Keratinocyte (primary cell): ENCODE measurements at regions not wholly inside any gene's neighbourhood (a gene's known extent, or its start where the extent isn't known, plus 50 kb on each side); places are given as distances from the start of the nearest gene placed in this dataset.

Experiments
- EZH2 ChIP-seq: IDR thresholded peaks from one replicate; pipeline ENCODE4 v1.6.1; 2012; ENCODE audit warnings: inconsistent platforms, mild to moderate bottlenecking, low read length, moderate library complexity
- TF ChIP-seq, protein P1 (sequence below), 3 experiments: IDR thresholded peaks in 1 of 3; conservative IDR thresholded peaks in 1 of 3; optimal IDR thresholded peaks in 1 of 3; 2 replicates in 2 of 3; 3 replicates in 1 of 3; pipeline versions ENCODE3 to v1.5.1; 2011; ENCODE audit warnings: low read length in 3 of 3, mild to moderate bottlenecking in 3 of 3, moderate library complexity in 2 of 3, control low read depth in 1 of 3, inconsistent platforms in 1 of 3; ENCODE audit not compliant: insufficient read depth in 2 of 3; ENCODE audit errors: extremely low read depth in 1 of 3

DNA sequence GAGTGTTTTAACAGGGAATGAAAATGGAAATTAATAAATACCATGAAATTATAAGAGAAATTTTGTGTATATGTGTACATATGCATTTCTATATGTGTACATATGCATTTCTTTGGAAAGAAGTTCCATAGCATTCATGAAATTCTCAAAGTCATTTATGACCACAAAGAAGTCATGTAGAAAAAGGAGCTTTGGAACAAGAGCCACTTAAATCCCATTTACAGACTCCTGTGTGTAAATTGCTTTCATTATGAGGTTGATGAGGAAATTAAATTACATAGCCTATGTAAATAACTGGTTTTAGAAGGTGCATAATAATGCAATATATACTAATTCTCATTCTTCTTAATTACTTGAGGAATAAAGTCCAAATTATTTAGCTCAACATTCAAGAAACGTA is 450.5 kb upstream of the SYT1 start:
- TF ChIP-seq, protein P1, sequence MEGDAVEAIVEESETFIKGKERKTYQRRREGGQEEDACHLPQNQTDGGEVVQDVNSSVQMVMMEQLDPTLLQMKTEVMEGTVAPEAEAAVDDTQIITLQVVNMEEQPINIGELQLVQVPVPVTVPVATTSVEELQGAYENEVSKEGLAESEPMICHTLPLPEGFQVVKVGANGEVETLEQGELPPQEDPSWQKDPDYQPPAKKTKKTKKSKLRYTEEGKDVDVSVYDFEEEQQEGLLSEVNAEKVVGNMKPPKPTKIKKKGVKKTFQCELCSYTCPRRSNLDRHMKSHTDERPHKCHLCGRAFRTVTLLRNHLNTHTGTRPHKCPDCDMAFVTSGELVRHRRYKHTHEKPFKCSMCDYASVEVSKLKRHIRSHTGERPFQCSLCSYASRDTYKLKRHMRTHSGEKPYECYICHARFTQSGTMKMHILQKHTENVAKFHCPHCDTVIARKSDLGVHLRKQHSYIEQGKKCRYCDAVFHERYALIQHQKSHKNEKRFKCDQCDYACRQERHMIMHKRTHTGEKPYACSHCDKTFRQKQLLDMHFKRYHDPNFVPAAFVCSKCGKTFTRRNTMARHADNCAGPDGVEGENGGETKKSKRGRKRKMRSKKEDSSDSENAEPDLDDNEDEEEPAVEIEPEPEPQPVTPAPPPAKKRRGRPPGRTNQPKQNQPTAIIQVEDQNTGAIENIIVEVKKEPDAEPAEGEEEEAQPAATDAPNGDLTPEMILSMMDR (optimal IDR thresholded peaks at IDR 0.05 in 1 of 3, IDR thresholded peaks at IDR 0.05 in 1 of 3, conservative IDR thresholded peaks at IDR 0.05 in 1 of 3; ENCODE audit: extremely low read depth in 1 of 3, insufficient read depth in 2 of 3, low read length in 3 of 3) = no peak
- no peak for TF ChIP-seq EZH2
